Lung (tissue), 11 donors: ENCODE measurements at regions not wholly inside any gene's neighbourhood (a gene's known extent, or its start where the extent isn't known, plus 50 kb on each side); places are given as distances from the start of the nearest gene placed in this dataset.

ENCODE experiments used
- ATAC-seq: fragments of 200-7000 bp; cut with Tn5 transposase; one replicate; pipeline ENCODE4 v1.9.1; 2020; ENCODE audit warnings: moderate number of reproducible peaks; ENCODE audit not compliant: insufficient read depth, low FRiP score
- DNase-seq, 3 donors: peaks; one replicate each; pipeline ENCODE4 v3.0.0-alpha.2; 2013 to 2017
- H3K27ac ChIP-seq, 2 donors: one replicate each; pipeline ENCODE4 v1.5.1; 2013; ENCODE audit warnings: mild to moderate bottlenecking in 2 of 2, moderate library complexity in 2 of 2, control low read depth in 1 of 2, inconsistent platforms in 1 of 2, low read depth in 1 of 2, low read length in 1 of 2
- H3K27me3 ChIP-seq, 3 donors: one replicate each; pipeline ENCODE4 v1.5.1; 2013; ENCODE audit warnings: low read length in 2 of 3; ENCODE audit not compliant: control insufficient read depth in 3 of 3, insufficient read depth in 3 of 3
- H3K36me3 ChIP-seq, 4 donors: one replicate each; pipeline ENCODE4 v1.5.1; 2013; ENCODE audit warnings: low read length in 4 of 4, mild to moderate bottlenecking in 1 of 4, moderate library complexity in 1 of 4; ENCODE audit not compliant: control insufficient read depth in 4 of 4, insufficient read depth in 4 of 4
- H3K4me1 ChIP-seq, 5 donors: one replicate each; pipeline ENCODE4 v1.5.1; 2013; ENCODE audit warnings: low read length in 5 of 5, mild to moderate bottlenecking in 2 of 5, moderate library complexity in 1 of 5; ENCODE audit not compliant: control insufficient read depth in 5 of 5, insufficient read depth in 5 of 5
- H3K4me3 ChIP-seq: one replicate; pipeline ENCODE4 v1.5.1; 2013; ENCODE audit warnings: mild to moderate bottlenecking, control low read depth, moderate library complexity
- H3K9ac ChIP-seq, 2 donors: one replicate each; pipeline ENCODE4 v1.5.1; 2013; ENCODE audit warnings: low read length in 2 of 2, control low read depth in 1 of 2; ENCODE audit not compliant: insufficient read depth in 1 of 2
- H3K9me3 ChIP-seq, 4 donors: one replicate each; pipeline ENCODE4 v1.5.1; 2013; ENCODE audit warnings: low read length in 3 of 4, mild to moderate bottlenecking in 1 of 4, moderate library complexity in 1 of 4; ENCODE audit not compliant: control insufficient read depth in 4 of 4, insufficient read depth in 3 of 4
- WGBS, 2 donors: extraction: QIAGEN DNeasy Blood & Tissue Kit; methylation state at CpG; one replicate each; pipeline ENCODE4 v1.1.7; 2013; 5-methylcytosine and 5-hydroxymethylcytosine counted together
- TF ChIP-seq, protein P1 (sequence below): IDR thresholded peaks from 2 replicates; pipeline ENCODE4 v1.5.1; 2012; ENCODE audit warnings: mild to moderate bottlenecking; ENCODE audit errors: control extremely low read depth, extremely low read depth
- donor health status: control.
- donor health status: control.
- donor health status: Bipolar disorder and iron deficiency.
- donor health status: healthy.
- donor health status: DM: yes; HTN: yes; CAD: no.

DNA sequence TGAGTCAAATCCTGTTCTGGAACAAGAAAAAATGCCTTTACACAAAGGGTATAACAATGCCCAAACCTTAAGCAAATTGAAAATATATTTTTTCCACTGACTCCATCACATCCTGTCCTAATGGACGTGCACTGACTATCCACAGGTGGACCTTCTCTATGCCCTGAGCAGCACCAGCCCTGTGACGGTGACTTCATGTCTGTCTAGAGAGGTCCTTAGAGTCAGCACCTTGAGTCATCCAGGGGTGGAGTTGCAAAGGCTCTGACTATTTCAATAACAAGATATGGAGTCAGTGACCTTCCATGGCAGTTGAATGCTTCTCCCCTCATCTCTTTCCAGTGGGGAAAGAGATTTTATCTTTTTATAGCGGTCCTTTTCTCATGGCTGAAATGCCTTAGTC, 78.0 kb downstream of the YIPF5 start:
- no peaks in the 10 kb centered on the region for H3K9me3 ChIP-seq
- H3K27me3 ChIP-seq: no peaks in the 10 kb centered on the region
- no peaks in the 10 kb centered on the region for H3K36me3 ChIP-seq
- TF ChIP-seq, protein P1, sequence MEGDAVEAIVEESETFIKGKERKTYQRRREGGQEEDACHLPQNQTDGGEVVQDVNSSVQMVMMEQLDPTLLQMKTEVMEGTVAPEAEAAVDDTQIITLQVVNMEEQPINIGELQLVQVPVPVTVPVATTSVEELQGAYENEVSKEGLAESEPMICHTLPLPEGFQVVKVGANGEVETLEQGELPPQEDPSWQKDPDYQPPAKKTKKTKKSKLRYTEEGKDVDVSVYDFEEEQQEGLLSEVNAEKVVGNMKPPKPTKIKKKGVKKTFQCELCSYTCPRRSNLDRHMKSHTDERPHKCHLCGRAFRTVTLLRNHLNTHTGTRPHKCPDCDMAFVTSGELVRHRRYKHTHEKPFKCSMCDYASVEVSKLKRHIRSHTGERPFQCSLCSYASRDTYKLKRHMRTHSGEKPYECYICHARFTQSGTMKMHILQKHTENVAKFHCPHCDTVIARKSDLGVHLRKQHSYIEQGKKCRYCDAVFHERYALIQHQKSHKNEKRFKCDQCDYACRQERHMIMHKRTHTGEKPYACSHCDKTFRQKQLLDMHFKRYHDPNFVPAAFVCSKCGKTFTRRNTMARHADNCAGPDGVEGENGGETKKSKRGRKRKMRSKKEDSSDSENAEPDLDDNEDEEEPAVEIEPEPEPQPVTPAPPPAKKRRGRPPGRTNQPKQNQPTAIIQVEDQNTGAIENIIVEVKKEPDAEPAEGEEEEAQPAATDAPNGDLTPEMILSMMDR: no peak
- H3K9ac ChIP-seq: no peak overlapping the region
- DNase-seq (no peak), ATAC-seq (no peak)
- 92 to 94% methylated on average over 3 of the region's 3 CpGs for WGBS, 2 donors
- no peak overlapping the region for H3K27ac ChIP-seq
- no peak overlapping the region for H3K4me3 ChIP-seq
- H3K4me1 ChIP-seq: peaks cover 0 to 17% (median 14%) of the 10 kb centered on the region in 5 donors

DNA sequence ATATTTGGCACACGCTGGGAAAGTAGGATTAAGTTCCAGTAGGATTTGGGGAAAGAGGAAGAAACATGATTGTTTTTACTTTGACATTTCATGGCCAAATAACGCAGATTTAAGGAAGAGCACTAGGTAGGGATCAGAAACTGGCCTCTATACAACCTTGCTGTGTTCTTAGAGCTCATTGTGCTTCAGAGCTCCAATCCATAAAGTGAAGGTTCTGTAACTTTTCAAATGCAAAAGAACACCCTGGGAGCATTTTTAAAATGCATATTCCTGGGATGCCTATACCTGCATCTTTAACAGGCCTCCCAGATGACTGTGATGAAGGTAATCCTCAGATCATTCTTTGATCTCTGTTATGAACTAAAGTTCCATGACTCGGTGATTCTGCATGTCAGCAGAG, 77.1 kb downstream of the YIPF5 start:
- H3K9me3 ChIP-seq: no peaks in the 10 kb centered on the region
- 76 to 86% methylated on average over 3 of the region's 3 CpGs for WGBS, 2 donors
- TF ChIP-seq, protein P1: no peak
- no peaks in the 10 kb centered on the region for H3K27me3 ChIP-seq
- H3K36me3 ChIP-seq: no peaks in the 10 kb centered on the region
- no peak for ATAC-seq
- H3K9ac ChIP-seq: no peak overlapping the region
- DNase-seq: no peak
- H3K4me3 ChIP-seq: no peak overlapping the region
- no peak overlapping the region for H3K27ac ChIP-seq
- peaks cover 0 to 17% (median 14%) of the 10 kb centered on the region in 5 donors for H3K4me1 ChIP-seq

DNA sequence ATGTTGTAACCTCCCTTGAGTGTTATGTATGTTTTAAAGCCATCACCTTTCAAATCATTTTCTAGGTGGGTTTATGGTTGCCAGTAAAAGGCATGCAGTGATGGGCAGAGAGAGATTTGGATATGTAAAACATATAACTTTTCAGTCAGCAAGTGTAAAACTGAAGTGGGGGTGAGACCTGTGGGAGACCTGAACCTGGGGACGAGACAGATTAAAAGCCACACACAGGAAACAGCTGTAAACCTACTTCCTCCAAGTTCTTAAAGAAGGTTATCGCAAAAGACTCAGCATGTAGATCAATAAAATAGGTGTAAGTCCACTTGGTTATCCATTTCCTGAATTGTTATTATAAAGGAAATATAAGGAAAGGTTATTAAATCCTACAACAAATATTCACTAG, 76.6 kb downstream of the YIPF5 start:
- no peak for DNase-seq
- Histone ChIP-seq H3K9ac (no peak overlapping the region), H3K27ac (no peak overlapping the region), H3K9me3 (no peaks in the 10 kb centered on the region), H3K4me3 (no peak overlapping the region), H3K36me3 (no peaks in the 10 kb centered on the region), H3K4me1 (peaks cover 0 to 13% (median 12%) of the 10 kb centered on the region in 5 donors), H3K27me3 (no peaks in the 10 kb centered on the region)
- WGBS, 2 donors: 26 to 53% methylated on average over 2 of the region's 2 CpGs
- TF ChIP-seq, protein P1: no peak
- no peak for ATAC-seq

DNA sequence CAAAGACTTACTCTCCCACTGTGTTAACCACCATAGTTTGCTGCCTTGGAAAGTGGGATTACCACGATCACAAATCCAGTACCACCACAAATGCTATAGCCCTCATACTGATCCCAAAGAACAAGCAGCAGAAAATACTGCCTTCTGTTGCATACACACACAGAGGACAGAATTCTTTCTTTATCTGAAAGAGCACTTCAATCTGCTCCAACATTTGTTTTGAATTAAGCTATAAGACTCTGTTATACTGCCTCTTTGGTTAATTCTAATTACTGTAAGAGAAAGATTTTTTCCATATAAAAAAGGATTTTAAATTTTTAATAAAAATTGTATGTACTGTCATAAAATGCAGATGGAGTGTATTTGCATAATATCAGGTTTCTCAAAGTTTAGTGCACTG, 69.8 kb downstream of the YIPF5 start:
- Histone ChIP-seq H3K9ac (no peak overlapping the region), H3K4me1 (peaks cover 0 to 1% (median 0%) of the 10 kb centered on the region in 5 donors), H3K27me3 (no peaks in the 10 kb centered on the region), H3K9me3 (peaks cover 0 to 4% (median 0%) of the 10 kb centered on the region in 4 donors), H3K36me3 (no peaks in the 10 kb centered on the region), H3K27ac (no peak overlapping the region), H3K4me3 (no peak overlapping the region)
- WGBS, 2 donors: 81 to 84% methylated on average over 1 of the region's 1 CpG
- ATAC-seq: no peak
- TF ChIP-seq, protein P1: no peak
- no peak for DNase-seq
